WTC11 (cell line): ENCODE measurements at regions not wholly inside any gene's neighbourhood (a gene's known extent, or its start where the extent isn't known, plus 50 kb on each side); places are given as distances from the start of the nearest gene placed in this dataset.

Experiments used
- ATAC-seq: fragments of 200-7000 bp; cut with Tn5 transposase; 2 replicates; pipeline ENCODE4 v1.10.0; 2021; ENCODE audit warnings: mild to moderate bottlenecking, moderate library complexity
- CTCF ChIA-PET: fragments of 300-600 bp; sonication (Branson Sonifier 250); formaldehyde crosslinking; loops from one replicate; lab custom pipeline; 2021; ENCODE audit warnings: antibody characterized with exemption; lab: Charles Lee
- POLR2A ChIA-PET: fragments of 350-600 bp; sonication (Branson Sonifier 250); formaldehyde crosslinking; loops from one replicate; lab custom pipeline; 2021; ENCODE audit warnings: antibody characterized with exemption; lab: Charles Lee
- DNase-seq: peaks from one replicate; pipeline ENCODE4 v3.0.0; 2021; ENCODE audit warnings: low spot score
- H3K27ac Mint-ChIP-seq: 2 replicates; pipeline ENCODE4 v1.8.0; 2021; ENCODE audit warnings: mixed read lengths
- H3K27me3 Mint-ChIP-seq: 2 replicates; pipeline ENCODE4 v1.8.0; 2021; ENCODE audit warnings: low read depth, mild to moderate bottlenecking, moderate library complexity, mixed read lengths
- H3K36me3 Mint-ChIP-seq: 2 replicates; pipeline ENCODE4 v1.8.0; 2021; ENCODE audit warnings: mixed read lengths
- H3K4me1 Mint-ChIP-seq: 2 replicates; pipeline ENCODE4 v1.8.0; 2022; ENCODE audit warnings: mixed read lengths
- H3K4me3 Mint-ChIP-seq: 2 replicates; pipeline ENCODE4 v1.8.0; 2021; ENCODE audit warnings: mild to moderate bottlenecking, moderate library complexity, mixed read lengths
- H3K9me3 Mint-ChIP-seq: 2 replicates; pipeline ENCODE4 v1.8.0; 2021; ENCODE audit warnings: mixed read lengths
- AFF4 ChIP-seq: sonication (generic); formaldehyde crosslinking; IDR thresholded peaks from 2 replicates; pipeline ENCODE4 v1.8.1; 2023; ENCODE audit warnings: mild to moderate bottlenecking, missing genetic modification reagents, borderline replicate concordance
- ARID4B ChIP-seq: sonication (generic); formaldehyde crosslinking; IDR thresholded peaks from 2 replicates; pipeline ENCODE4 v1.8.0; 2023; ENCODE audit warnings: missing genetic modification reagents, mild to moderate bottlenecking, borderline replicate concordance
- CBFB ChIP-seq: sonication (generic); formaldehyde crosslinking; IDR thresholded peaks from 2 replicates; pipeline ENCODE4 v1.8.1; 2022; ENCODE audit warnings: mild to moderate bottlenecking, low read depth, missing genetic modification reagents
- CREB1 ChIP-seq: sonication (generic); formaldehyde crosslinking; IDR thresholded peaks from 2 replicates; pipeline ENCODE4 v1.8.0; 2023; ENCODE audit warnings: mild to moderate bottlenecking, missing genetic modification reagents
- CREM ChIP-seq: sonication (generic); formaldehyde crosslinking; IDR thresholded peaks from 2 replicates; pipeline ENCODE4 v1.8.1; 2022; ENCODE audit warnings: mild to moderate bottlenecking, missing genetic modification reagents, moderate library complexity
- CTCF ChIP-seq: fragments of 200-600 bp; IDR thresholded peaks from 2 replicates; pipeline ENCODE4 v1.8.0; 2022; ENCODE audit warnings: antibody characterized with exemption
- ELF4 ChIP-seq: sonication (generic); formaldehyde crosslinking; IDR thresholded peaks from 2 replicates; pipeline ENCODE4 v1.8.1; 2022; ENCODE audit warnings: low read depth, mild to moderate bottlenecking, moderate library complexity, missing genetic modification reagents
- GABPB1 ChIP-seq: sonication (generic); formaldehyde crosslinking; IDR thresholded peaks from 2 replicates; pipeline ENCODE4 v1.8.1; 2023; ENCODE audit warnings: mild to moderate bottlenecking, missing genetic modification reagents
- IRF1 ChIP-seq: sonication (generic); formaldehyde crosslinking; IDR thresholded peaks from 2 replicates; pipeline ENCODE4 v1.8.0; 2023; ENCODE audit warnings: missing genetic modification reagents
- IRF2 ChIP-seq: sonication (generic); formaldehyde crosslinking; IDR thresholded peaks from 2 replicates; pipeline ENCODE4 v1.8.0; 2022; ENCODE audit warnings: low read depth, missing genetic modification reagents, borderline replicate concordance
- JAZF1 ChIP-seq: fragments of 250-450 bp; sonication (Bioruptor Pico); IDR thresholded peaks from 2 replicates; pipeline ENCODE4 v1.9.0; 2021; ENCODE audit warnings: moderate library complexity, mild to moderate bottlenecking, inconsistent platforms
- SMAD3 ChIP-seq: sonication (generic); formaldehyde crosslinking; IDR thresholded peaks from 2 replicates; pipeline ENCODE4 v1.8.0; 2022; ENCODE audit warnings: missing genetic modification reagents, mild to moderate bottlenecking, borderline replicate concordance
- STAT6 ChIP-seq: sonication (generic); formaldehyde crosslinking; conservative IDR thresholded peaks from 2 replicates; pipeline ENCODE4 v1.8.1; 2023; ENCODE audit warnings: mild to moderate bottlenecking, low read depth, missing genetic modification reagents, moderate library complexity
- USF1 ChIP-seq: sonication (generic); formaldehyde crosslinking; IDR thresholded peaks from 2 replicates; pipeline ENCODE4 v1.8.0; 2022; ENCODE audit warnings: mild to moderate bottlenecking, missing genetic modification reagents
- ZNF219 ChIP-seq: sonication (generic); formaldehyde crosslinking; IDR thresholded peaks from 2 replicates; pipeline ENCODE4 v1.8.0; 2023; ENCODE audit warnings: missing genetic modification reagents, mild to moderate bottlenecking, borderline replicate concordance
- ZNF263 ChIP-seq: sonication (generic); formaldehyde crosslinking; IDR thresholded peaks from 2 replicates; pipeline ENCODE4 v1.8.1; 2022; ENCODE audit warnings: low read depth, mild to moderate bottlenecking, moderate library complexity, missing genetic modification reagents
- ZNF317 ChIP-seq: sonication (generic); formaldehyde crosslinking; IDR thresholded peaks from 2 replicates; pipeline ENCODE4 v1.8.1; 2023; ENCODE audit warnings: low read depth, mild to moderate bottlenecking, moderate library complexity, missing genetic modification reagents, borderline replicate concordance

GRCh38 chr1:173122958-173123852, 72.5 kb upstream of the TNFSF18 start:
- CTCF ChIA-PET = interaction anchor here (1.3 to 1.7 kb wide), 2 partner anchors 79 to 297 kb away, joined by 4 to 6 read pairs; no protein-coding TSS in a partner anchor

More at GRCh38 chr1:173122958-173123852, 72.5 kb upstream of the TNFSF18 start:
- H3K4me3 Mint-ChIP-seq = 0 out of 2 replicates have a peak overlapping the region, but pooled peaks have one; percentile 9
- POLR2A ChIA-PET = no interaction called here
- TF ChIP-seq ARID4B (CRISPR knock-in tag) (no peak), CREB1 (no peak), GABPB1 (CRISPR knock-in tag) (no peak), SMAD3 (CRISPR knock-in tag) (no peak), STAT6 (CRISPR knock-in tag) (no peak), USF1 (no peak), JAZF1 (no peak), ZNF317 (CRISPR knock-in tag) (no peak), IRF1 (no peak), CBFB (no peak), CREM (CRISPR knock-in tag) (no peak), ZNF263 (CRISPR knock-in tag) (no peak), CTCF (no peak), IRF2 (CRISPR knock-in tag) (no peak), AFF4 (CRISPR knock-in tag) (no peak), ELF4 (CRISPR knock-in tag) (no peak), ZNF219 (no peak)
- ATAC-seq (peak; percentile 87), DNase-seq (peak; percentile 14)
- H3K36me3 Mint-ChIP-seq = no peaks in the 10 kb centered on the region
- H3K27me3 Mint-ChIP-seq = no peaks in the 10 kb centered on the region; the same call in 1 of the 2 replicates
- peaks cover 35% of the 10 kb centered on the region for H3K4me1 Mint-ChIP-seq
- no peaks in the 10 kb centered on the region for H3K9me3 Mint-ChIP-seq
- H3K27ac Mint-ChIP-seq = peak overlapping the region; percentile 88
